HG03108 (cell line): ENCODE measurements at regions not wholly inside any gene's neighbourhood (a gene's known extent, or its start where the extent isn't known, plus 50 kb on each side); places are given as distances from the start of the nearest gene placed in this dataset.

Experiments used
- ATAC-seq: cut with Tn5 transposase; IDR thresholded peaks from one replicate; pipeline ENCODE4 v1.9.1; 2021; ENCODE audit warnings: moderate library complexity; ENCODE audit not compliant: unreplicated experiment

GRCh38 chr20:11328839-11329238 is 588.9 kb upstream of the BTBD3 start:
- ATAC-seq = no peak

- ATAC-seq = no peak
Measured at GRCh38 chr20:11329271-11329670, 588.4 kb upstream of the BTBD3 start.

DNA sequence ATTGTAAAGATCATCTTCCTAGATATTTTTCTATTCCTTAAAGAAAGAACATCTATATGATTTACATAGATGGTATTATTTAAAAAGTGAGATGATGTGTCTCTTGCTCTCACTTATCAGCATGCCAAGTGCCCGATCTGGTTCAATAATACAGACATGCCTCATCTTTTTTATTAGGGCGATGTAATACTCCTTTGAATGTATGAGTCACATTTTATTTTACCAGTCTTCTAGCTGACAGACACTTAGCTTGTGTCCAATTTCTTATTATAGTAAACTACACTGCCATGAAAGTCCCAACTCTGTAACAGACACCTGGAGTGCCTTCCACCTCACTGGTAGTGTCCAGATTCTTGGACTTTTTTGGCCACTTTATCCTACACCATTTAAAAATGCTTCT is 586.6 kb upstream of the BTBD3 start:
- no peak for ATAC-seq

DNA sequence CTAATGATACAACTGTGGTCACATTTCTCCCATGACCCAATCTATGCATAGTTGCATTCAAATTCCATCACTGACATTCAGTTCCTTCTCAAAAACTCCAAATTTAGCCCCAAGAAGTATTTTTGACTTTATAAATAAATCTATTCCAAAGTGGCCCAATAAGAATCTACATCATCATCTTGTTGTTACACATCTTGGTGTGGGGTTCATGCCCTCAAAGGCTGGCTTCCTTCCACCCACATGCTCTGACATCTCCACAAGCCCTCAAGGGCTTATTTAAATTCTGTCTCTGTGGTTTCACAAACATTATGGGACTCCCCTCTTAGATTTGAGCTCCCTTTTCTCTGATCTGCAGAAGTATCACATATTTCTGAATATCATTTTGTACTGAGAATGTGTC is 585.3 kb upstream of the BTBD3 start:
- ATAC-seq = no peak

GRCh38 chr20:11333634-11334033 is 584.1 kb upstream of the BTBD3 start:
- no peak for ATAC-seq

- no peak for ATAC-seq
Measured at GRCh38 chr20:11337361-11338130, 580.1 kb upstream of the BTBD3 start.

GRCh38 chr20:11338496-11339306 is 579.0 kb upstream of the BTBD3 start:
- ATAC-seq = no peak

DNA sequence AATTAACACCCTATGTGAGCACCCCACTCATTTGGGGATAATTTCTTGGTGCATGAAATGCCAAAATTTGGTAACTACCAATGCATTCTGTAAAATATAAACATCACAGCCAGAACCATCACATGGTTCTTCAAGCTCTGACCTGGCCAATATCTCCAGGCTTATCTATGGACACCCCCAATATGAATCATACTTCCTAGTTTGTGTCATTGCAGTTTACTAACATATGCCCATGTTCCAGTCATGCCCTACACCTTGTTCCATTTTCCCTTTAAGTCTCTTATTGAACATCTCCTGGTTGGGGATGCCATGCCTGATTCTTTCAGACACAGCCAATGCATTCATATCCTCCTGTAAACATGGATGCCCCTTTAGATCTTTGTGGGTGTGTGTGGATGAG is 572.8 kb upstream of the BTBD3 start:
- no peak for ATAC-seq

- no peak for ATAC-seq
Measured at GRCh38 chr20:11347738-11348137, 570.0 kb upstream of the BTBD3 start.

- no peak for ATAC-seq
Measured at GRCh38 chr20:11350126-11351005, 567.3 kb upstream of the BTBD3 start.

- no peak for ATAC-seq
Measured at GRCh38 chr20:11352041-11352440, 565.7 kb upstream of the BTBD3 start.

DNA sequence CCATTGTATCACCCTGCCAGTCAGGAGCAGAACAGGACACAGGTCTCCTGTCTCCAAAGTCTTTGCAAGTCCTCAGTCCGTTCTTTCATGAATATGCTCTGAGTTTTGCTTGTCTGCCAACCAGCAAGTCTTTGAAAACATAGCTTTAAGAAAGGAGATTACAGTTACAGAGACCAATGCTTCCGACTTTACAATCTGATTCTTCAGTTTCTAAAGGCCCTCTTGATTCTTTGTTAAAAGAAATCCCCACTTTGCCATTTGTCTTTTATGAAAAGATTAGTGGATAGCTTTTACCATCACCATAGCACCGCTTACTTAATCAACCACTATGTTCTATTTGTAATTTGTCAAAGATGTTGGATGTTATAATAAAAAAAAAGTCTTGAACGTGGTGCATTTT is 562.8 kb upstream of the BTBD3 start:
- ATAC-seq = no peak

GRCh38 chr20:11355345-11355744 is 562.3 kb upstream of the BTBD3 start:
- no peak for ATAC-seq

DNA sequence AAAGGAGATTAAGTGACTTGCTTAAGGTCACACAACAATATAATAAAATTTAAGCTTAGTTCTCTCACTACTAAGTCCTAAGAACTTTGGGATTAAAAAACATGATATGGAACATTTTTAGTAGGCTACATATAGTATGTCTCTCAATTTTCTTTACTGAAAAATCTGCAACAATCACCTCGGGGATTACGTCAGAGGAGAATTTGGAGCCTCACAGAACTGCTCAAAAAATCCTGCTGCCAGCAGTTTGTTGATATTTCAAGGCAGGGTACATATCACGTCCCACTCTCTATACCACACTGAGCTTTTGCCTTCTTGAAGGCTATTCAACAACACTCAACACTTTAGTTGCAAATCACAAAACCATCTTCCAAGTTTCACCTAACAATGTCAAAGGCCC is 561.6 kb upstream of the BTBD3 start:
- ATAC-seq = no peak

- ATAC-seq = no peak
Measured at GRCh38 chr20:11362450-11362849, 555.2 kb upstream of the BTBD3 start.

- no peak for ATAC-seq
Measured at GRCh38 chr20:11364736-11365135, 553.0 kb upstream of the BTBD3 start.

GRCh38 chr20:11366660-11367059 is 551.0 kb upstream of the BTBD3 start:
- no peak for ATAC-seq

GRCh38 chr20:11368499-11368898 is 549.2 kb upstream of the BTBD3 start:
- no peak for ATAC-seq

DNA sequence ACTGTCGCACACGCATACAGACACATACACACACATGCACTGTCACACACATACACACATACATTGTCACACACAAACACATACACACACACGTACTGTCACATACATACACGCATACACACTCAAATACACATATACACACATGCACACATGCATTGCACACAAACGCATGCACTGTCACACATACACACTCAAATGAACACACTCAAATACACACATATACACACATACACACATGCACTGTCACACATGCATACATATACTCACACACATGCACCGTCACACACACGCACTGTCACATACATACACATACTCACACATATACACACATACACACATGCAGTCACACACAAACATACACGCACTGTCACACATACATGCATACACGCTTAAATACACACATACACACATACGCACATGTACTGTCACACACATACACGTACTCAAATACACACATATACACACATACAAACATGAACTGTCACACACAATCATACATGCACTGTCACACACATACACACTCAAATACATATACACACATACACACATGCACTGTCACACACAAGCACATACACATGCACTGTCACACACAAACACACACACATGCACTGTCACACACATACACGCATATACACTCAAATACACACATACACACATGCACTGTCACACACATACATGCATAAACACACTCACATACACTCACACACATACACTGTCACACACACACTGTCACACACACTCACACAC is 548.6 kb upstream of the BTBD3 start:
- ATAC-seq = no peak

DNA sequence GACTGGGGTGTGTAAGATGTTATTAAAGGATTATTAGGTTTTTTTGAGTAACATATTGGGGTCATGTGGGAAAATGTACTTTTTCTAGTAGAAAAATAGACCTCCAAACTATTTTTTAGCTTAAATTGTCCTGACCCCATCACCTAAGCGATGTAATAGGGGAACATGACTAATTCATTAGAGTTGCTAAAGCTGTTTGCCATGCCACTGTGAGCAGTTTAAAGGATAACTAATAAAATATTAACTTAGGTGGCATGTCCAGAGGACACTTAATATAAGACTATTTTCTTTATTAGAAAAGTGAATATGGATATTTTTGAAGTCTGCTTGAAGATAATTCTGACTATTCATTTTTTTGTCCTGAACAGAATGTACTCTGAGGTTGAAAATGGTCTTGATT is 545.9 kb upstream of the BTBD3 start:
- ATAC-seq = no peak
